Endothelial cell of umbilical vein (primary cell): ENCODE measurements at regions not wholly inside any gene's neighbourhood (a gene's known extent, or its start where the extent isn't known, plus 50 kb on each side); places are given as distances from the start of the nearest gene placed in this dataset.

Source experiments
- BruUV-seq: library from RNA; stranded (reverse); fragments of 400-500 nt; replicated peaks from 2 replicates; lab custom pipeline; 2021; lab: Mats Ljungman, UMichigan
- CTCF ChIA-PET: fragments of 300-600, 350-600 bp; sonication (Branson Sonifier 250); formaldehyde crosslinking; loops from one replicate; lab custom pipeline; 2021; ENCODE audit warnings: antibody characterized with exemption, inconsistent platforms; lab: Charles Lee
- POLR2A ChIA-PET: fragments of 300-600, 350-600 bp; sonication (Branson Sonifier 250); formaldehyde crosslinking; loops from one replicate; lab custom pipeline; 2021; ENCODE audit warnings: antibody characterized with exemption, inconsistent platforms; lab: Charles Lee
- DNase-seq: peaks from one replicate; pipeline ENCODE4 v3.0.0-alpha.2; 2011; ENCODE audit warnings: low read depth, low spot score
- FAIRE-seq: peaks from 2 replicates; lab custom pipeline; 2011; peaks lifted over from hg19 to GRCh38; lab: Jason Lieb, UNC
- H2AFZ ChIP-seq: 2 replicates; pipeline ENCODE4 v1.6.0; 2012; ENCODE audit warnings: low read depth, low read length, control low read depth, inconsistent platforms
- H3K27ac ChIP-seq: 2 replicates; pipeline ENCODE4 v1.5.1; 2011; ENCODE audit warnings: low read depth, mild to moderate bottlenecking, control low read depth, low read length, moderate library complexity; ENCODE audit not compliant: insufficient read depth
- H3K27me3 ChIP-seq, 2 experiments: 2 replicates each; pipeline versions ENCODE4 v1.6.0 to v1.6.1; 2011; ENCODE audit warnings: low read length in 2 of 2, mixed read lengths in 1 of 2; ENCODE audit not compliant: control insufficient read depth in 2 of 2, insufficient read depth in 2 of 2
- H3K36me3 ChIP-seq, 2 experiments: 2 replicates in 1 of 2; 3 replicates in 1 of 2; pipeline ENCODE4 v1.5.1; 2011; ENCODE audit warnings: low read length in 2 of 2, mild to moderate bottlenecking in 1 of 2, moderate library complexity in 1 of 2; ENCODE audit not compliant: control insufficient read depth in 2 of 2, insufficient read depth in 2 of 2; ENCODE audit errors: extremely low read depth in 1 of 2
- H3K4me1 ChIP-seq: 3 replicates; pipeline ENCODE4 v1.5.1; 2011; ENCODE audit warnings: mild to moderate bottlenecking, low read length; ENCODE audit not compliant: control insufficient read depth, insufficient read depth; ENCODE audit errors: extremely low read depth
- H3K4me2 ChIP-seq: 2 replicates; pipeline ENCODE4 v1.6.1; 2011; ENCODE audit warnings: low read length, control low read depth, mixed read lengths; ENCODE audit not compliant: insufficient read depth
- H3K4me3 ChIP-seq, 3 experiments: fragments of 200-600 bp in 1 of 3; sonication (generic), shearing (Covaris generic) in 1 of 3; replicated peaks in 1 of 3; 2 replicates each; pipeline ENCODE4 v1.5.1; 2011 to 2016; ENCODE audit warnings: control low read depth in 3 of 3, low read length in 3 of 3, mild to moderate bottlenecking in 2 of 3, inconsistent platforms in 1 of 3, low read depth in 1 of 3, moderate library complexity in 1 of 3; ENCODE audit not compliant: insufficient read depth in 1 of 3
- H3K79me2 ChIP-seq: 2 replicates; pipeline ENCODE4 v1.6.0; 2012; ENCODE audit warnings: low read length, inconsistent platforms; ENCODE audit not compliant: control insufficient read depth, insufficient read depth
- H3K9ac ChIP-seq: replicated peaks from 2 replicates; pipeline ENCODE3; 2011; ENCODE audit warnings: low read length, control low read depth; ENCODE audit not compliant: insufficient read depth; ENCODE audit errors: extremely low read depth
- H3K9me1 ChIP-seq: replicated peaks from 3 replicates; pipeline ENCODE4 v1.6.0; 2011; ENCODE audit warnings: mild to moderate bottlenecking, low read length; ENCODE audit not compliant: control insufficient read depth, insufficient read depth; ENCODE audit errors: extremely low read depth
- H3K9me3 ChIP-seq: replicated peaks from 2 replicates; pipeline ENCODE4 v1.5.1; 2012; ENCODE audit warnings: low read length, inconsistent platforms; ENCODE audit not compliant: control insufficient read depth, insufficient read depth
- H4K20me1 ChIP-seq: replicated peaks from 2 replicates; pipeline ENCODE3; 2011; ENCODE audit warnings: mild to moderate bottlenecking, low read length; ENCODE audit not compliant: control insufficient read depth, insufficient read depth; ENCODE audit errors: extremely low read depth
- EZH2 ChIP-seq: IDR thresholded peaks from 2 replicates; pipeline ENCODE4 v1.6.1; 2012; ENCODE audit warnings: borderline replicate concordance, low read depth, mild to moderate bottlenecking, moderate library complexity, low read length, inconsistent platforms; ENCODE audit not compliant: severe bottlenecking
- FOS ChIP-seq: IDR thresholded peaks from 2 replicates; pipeline ENCODE4 v1.6.1; 2011; ENCODE audit warnings: mild to moderate bottlenecking, low read length, moderate library complexity, borderline replicate concordance; ENCODE audit not compliant: insufficient read depth
- GATA2 ChIP-seq: IDR thresholded peaks from 2 replicates; pipeline ENCODE4 v1.7.0; 2011; ENCODE audit warnings: low read depth, mild to moderate bottlenecking, moderate library complexity, mixed read lengths, low read length; ENCODE audit not compliant: insufficient read length, insufficient read depth
- JUN ChIP-seq: IDR thresholded peaks from 2 replicates; pipeline ENCODE4 v1.6.1; 2011; ENCODE audit warnings: borderline replicate concordance, low read depth; ENCODE audit not compliant: insufficient read length, insufficient read depth
- MYC ChIP-seq: IDR thresholded peaks from one replicate; pipeline ENCODE4 v1.6.1; 2011; ENCODE audit warnings: mild to moderate bottlenecking, low read depth, low read length
- POLR2A ChIP-seq: IDR thresholded peaks from 2 replicates; pipeline ENCODE4 v1.6.1; 2012; ENCODE audit warnings: low read depth, mild to moderate bottlenecking, control low read depth, low read length
- POLR2AphosphoS5 ChIP-seq: IDR thresholded peaks from 2 replicates; pipeline ENCODE4 v1.6.1; 2012; ENCODE audit warnings: low read depth, mild to moderate bottlenecking, control low read depth, low read length, moderate library complexity; ENCODE audit not compliant: insufficient read depth
- dilution Hi-C: fragments of 300-500 bp; cut with MboI; formaldehyde crosslinking; loops from one replicate; pipeline ENCODE4 v1.15.0; 2019; ENCODE audit warnings: low sequenced_read_pairs; ENCODE audit not compliant: extremely low pct_ligation_motif_present
- intact Hi-C: fragments of 100-400 bp; cut with micrococcal nuclease; formaldehyde crosslinking; loops from one replicate; pipeline ENCODE4 v1.10.0; 2022
- TF ChIP-seq, protein P1 (sequence below), 2 donors: IDR thresholded peaks; 1 replicate in 1 of 2; 2 replicates in 1 of 2; pipeline ENCODE4 v1.5.1; 2011; ENCODE audit warnings: low read length in 2 of 2, mild to moderate bottlenecking in 2 of 2, moderate library complexity in 2 of 2, control low read depth in 1 of 2, inconsistent platforms in 1 of 2, low read depth in 1 of 2; ENCODE audit not compliant: insufficient read depth in 1 of 2; ENCODE audit errors: extremely low read depth in 1 of 2
- TF ChIP-seq, protein P2 (sequence below): IDR thresholded peaks from 2 replicates; pipeline ENCODE4 v1.6.1; 2011; ENCODE audit not compliant: insufficient read depth, insufficient read length

DNA sequence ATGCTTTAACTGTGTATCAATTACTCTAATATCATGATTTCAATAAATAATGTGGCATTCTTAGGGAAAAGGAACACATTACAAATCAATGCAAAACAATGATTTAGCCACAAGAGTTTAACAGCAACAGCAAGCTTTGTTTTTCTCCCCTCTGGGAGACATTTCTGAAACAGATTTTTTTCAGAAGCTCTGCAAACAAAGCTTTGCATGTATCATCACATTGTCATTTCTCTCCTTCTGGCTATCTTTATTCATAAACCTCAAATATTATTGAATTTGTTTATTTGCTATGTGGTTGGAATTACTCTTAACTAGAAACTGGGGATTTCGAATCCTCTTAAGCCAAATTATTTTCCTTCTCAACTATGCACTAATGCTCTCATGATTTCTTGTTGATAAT lies 278.4 kb upstream of the ATXN7L3B start:
- Histone ChIP-seq H3K9me1 (no peaks in the 10 kb centered on the region), H3K36me3 (no peaks in the 10 kb centered on the region), H3K9me3 (no peaks in the 10 kb centered on the region), H3K4me3 (no peak overlapping the region), H2AFZ (no peak overlapping the region), H3K9ac (no peak overlapping the region), H4K20me1 (no peaks in the 10 kb centered on the region), H3K27me3 (no peaks in the 10 kb centered on the region), H3K4me1 (no peaks in the 10 kb centered on the region), H3K27ac (no peak overlapping the region), H3K4me2 (no peak overlapping the region), H3K79me2 (no peaks in the 10 kb centered on the region)
- TF ChIP-seq POLR2A (no peak), JUN (no peak), MYC (no peak), POLR2AphosphoS5 (no peak)
- TF ChIP-seq, protein P1, sequence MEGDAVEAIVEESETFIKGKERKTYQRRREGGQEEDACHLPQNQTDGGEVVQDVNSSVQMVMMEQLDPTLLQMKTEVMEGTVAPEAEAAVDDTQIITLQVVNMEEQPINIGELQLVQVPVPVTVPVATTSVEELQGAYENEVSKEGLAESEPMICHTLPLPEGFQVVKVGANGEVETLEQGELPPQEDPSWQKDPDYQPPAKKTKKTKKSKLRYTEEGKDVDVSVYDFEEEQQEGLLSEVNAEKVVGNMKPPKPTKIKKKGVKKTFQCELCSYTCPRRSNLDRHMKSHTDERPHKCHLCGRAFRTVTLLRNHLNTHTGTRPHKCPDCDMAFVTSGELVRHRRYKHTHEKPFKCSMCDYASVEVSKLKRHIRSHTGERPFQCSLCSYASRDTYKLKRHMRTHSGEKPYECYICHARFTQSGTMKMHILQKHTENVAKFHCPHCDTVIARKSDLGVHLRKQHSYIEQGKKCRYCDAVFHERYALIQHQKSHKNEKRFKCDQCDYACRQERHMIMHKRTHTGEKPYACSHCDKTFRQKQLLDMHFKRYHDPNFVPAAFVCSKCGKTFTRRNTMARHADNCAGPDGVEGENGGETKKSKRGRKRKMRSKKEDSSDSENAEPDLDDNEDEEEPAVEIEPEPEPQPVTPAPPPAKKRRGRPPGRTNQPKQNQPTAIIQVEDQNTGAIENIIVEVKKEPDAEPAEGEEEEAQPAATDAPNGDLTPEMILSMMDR (IDR thresholded peaks at IDR 0.05; ENCODE audit: extremely low read depth in 1 of 2, insufficient read depth in 1 of 2, low read depth in 1 of 2, low read length in 2 of 2) = no peak
- TF ChIP-seq, protein P2, sequence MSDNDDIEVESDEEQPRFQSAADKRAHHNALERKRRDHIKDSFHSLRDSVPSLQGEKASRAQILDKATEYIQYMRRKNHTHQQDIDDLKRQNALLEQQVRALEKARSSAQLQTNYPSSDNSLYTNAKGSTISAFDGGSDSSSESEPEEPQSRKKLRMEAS = no peak
- FAIRE-seq = no peak
- DNase-seq = no peak
- dilution Hi-C loops (no loop called here), intact Hi-C loops (no loop called here)
- CTCF ChIA-PET = no interaction called here
- POLR2A ChIA-PET = no interaction called here
- BruUV-seq = no TSS peak

DNA sequence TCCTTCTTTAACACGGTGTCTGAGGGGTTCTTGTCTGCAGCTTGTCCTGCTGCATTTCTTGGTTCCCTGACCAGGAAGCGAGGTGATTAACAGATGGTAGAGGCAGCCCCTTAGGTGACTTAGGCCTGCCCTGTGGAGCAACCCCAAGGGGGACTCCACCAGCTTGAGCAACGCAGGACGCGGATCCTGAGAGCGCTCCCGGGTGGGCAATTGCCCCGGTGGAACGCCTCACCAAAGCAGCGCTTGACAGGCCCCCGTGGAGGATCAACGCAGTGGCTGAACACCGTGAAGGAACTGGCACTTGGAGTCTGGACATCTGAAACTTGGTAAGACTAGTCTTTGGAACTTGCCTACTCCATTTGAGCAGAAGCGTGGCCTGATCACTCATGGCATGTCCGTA lies 272.9 kb upstream of the ATXN7L3B start:
- H4K20me1 ChIP-seq = no peaks in the 10 kb centered on the region
- no peak overlapping the region for H2AFZ ChIP-seq
- CTCF ChIA-PET = no interaction called here
- no peaks in the 10 kb centered on the region for H3K36me3 ChIP-seq
- dilution Hi-C loops = no loop called here
- no peak overlapping the region for H3K9ac ChIP-seq
- TF ChIP-seq MYC (no peak), POLR2AphosphoS5 (no peak), JUN (no peak), POLR2A (no peak), EZH2 (no peak), GATA2 (no peak), FOS (no peak)
- TF ChIP-seq, protein P1 (IDR thresholded peaks at IDR 0.05; ENCODE audit: extremely low read depth in 1 of 2, insufficient read depth in 1 of 2, low read depth in 1 of 2, low read length in 2 of 2) = no peak
- TF ChIP-seq, protein P2 = no peak
- intact Hi-C loops = no loop called here
- DNase-seq (no peak), FAIRE-seq (no peak)
- POLR2A ChIA-PET = no interaction called here
- H3K27ac ChIP-seq = no peak overlapping the region
- no peaks in the 10 kb centered on the region for H3K9me1 ChIP-seq
- BruUV-seq = no TSS peak
- no peaks in the 10 kb centered on the region for H3K27me3 ChIP-seq
- H3K9me3 ChIP-seq = no peaks in the 10 kb centered on the region
- no peaks in the 10 kb centered on the region for H3K79me2 ChIP-seq
- no peaks in the 10 kb centered on the region for H3K4me1 ChIP-seq
- no peak overlapping the region for H3K4me3 ChIP-seq
- H3K4me2 ChIP-seq = no peak overlapping the region
